ENCODE measurements at regions not wholly inside any gene's neighbourhood (a gene's known extent, or its start where the extent isn't known, plus 50 kb on each side); places are given as distances from the start of the nearest gene placed in this dataset.

DNA sequence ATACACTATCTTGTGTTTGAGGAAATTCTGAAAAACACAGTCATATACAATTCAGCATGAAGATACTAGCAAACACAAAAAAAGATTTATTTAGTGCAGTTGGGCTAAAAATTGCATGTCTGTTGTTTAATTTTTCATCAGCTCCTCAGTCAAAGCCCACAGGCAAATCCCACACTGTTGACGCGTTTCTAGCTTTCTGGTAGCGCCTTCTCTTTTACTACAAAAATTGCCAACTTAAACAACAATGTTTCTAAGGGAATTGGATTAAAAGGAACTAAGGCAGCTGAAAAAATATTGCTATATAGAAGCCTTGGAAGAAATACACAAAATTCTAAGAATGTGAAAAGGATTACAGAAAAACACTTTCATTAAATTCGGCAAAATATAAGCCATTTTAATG lies 196.7 kb upstream of the P2RY1 start:
- Histone ChIP-seq H3K27me3 (ENCODE audit: insufficient read depth, low read length) (no peaks in the 10 kb centered on the region), H3K79me2 (ENCODE audit: insufficient read depth, low read length) (no peaks in the 10 kb centered on the region), H3K4me1 (ENCODE audit: insufficient read depth, low read length) (no peaks in the 10 kb centered on the region), H3K36me3 (ENCODE audit: insufficient read depth, low read length) (no peaks in the 10 kb centered on the region), H4K20me1 (ENCODE audit: insufficient read depth, low read length) (no peaks in the 10 kb centered on the region), H3K27ac (ENCODE audit: low read depth, low read length) (no peak overlapping the region), H3K4me3 (ENCODE audit: insufficient read depth, low read length) (no peak overlapping the region), H3K4me2 (ENCODE audit: insufficient read depth, low read length) (no peak overlapping the region), H2AFZ (ENCODE audit: low read length) (no peak overlapping the region), H3K9me3 (ENCODE audit: low read depth, low read length) (no peaks in the 10 kb centered on the region)
- no peak for DNase-seq (ENCODE audit: insufficient read length, low spot score, missing footprints)
- TF ChIP-seq, protein P1, sequence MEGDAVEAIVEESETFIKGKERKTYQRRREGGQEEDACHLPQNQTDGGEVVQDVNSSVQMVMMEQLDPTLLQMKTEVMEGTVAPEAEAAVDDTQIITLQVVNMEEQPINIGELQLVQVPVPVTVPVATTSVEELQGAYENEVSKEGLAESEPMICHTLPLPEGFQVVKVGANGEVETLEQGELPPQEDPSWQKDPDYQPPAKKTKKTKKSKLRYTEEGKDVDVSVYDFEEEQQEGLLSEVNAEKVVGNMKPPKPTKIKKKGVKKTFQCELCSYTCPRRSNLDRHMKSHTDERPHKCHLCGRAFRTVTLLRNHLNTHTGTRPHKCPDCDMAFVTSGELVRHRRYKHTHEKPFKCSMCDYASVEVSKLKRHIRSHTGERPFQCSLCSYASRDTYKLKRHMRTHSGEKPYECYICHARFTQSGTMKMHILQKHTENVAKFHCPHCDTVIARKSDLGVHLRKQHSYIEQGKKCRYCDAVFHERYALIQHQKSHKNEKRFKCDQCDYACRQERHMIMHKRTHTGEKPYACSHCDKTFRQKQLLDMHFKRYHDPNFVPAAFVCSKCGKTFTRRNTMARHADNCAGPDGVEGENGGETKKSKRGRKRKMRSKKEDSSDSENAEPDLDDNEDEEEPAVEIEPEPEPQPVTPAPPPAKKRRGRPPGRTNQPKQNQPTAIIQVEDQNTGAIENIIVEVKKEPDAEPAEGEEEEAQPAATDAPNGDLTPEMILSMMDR (IDR thresholded peaks at IDR 0.05; ENCODE audit: extremely low read depth, low read depth, low read length): no peak

DNA sequence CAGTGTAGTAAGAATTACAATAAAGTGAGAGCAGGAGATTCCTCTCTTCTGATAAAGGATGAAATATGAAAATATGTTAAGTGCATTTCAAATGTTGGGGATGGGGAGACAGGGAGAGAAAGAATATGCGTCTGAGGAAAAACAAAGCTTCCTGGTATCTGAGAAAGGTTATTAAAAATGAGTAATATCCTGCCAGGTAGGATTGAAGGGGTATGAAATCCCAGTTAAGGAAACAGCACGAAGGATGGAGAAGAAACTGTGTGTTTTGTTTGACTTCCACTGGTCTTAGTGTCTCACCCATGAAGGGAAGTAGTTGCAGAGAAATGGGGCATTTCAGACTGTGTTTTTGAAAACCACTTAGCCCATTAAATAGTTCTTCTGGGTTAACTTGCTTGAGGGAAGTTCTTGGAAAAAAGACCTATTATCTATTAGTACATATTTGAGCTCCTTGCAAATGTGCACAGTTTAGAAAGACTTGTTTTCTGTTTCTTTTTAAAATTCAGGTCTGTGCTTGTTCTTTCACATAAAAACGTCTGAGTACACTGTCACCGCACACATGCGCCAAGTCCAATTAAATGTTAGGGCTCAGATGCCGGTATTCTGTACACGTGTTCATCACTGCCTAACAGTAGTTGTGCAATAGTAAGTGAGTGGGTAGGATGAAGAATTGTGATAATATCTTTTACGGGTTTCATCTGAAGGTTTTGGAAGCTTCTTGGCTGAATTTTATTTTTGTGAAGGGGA lies 196.1 kb upstream of the P2RY1 start:
- no peaks in the 10 kb centered on the region for H3K9me3 ChIP-seq (ENCODE audit: low read depth, low read length)
- no peak overlapping the region for H3K27ac ChIP-seq (ENCODE audit: low read depth, low read length)
- no peaks in the 10 kb centered on the region for H3K4me1 ChIP-seq (ENCODE audit: insufficient read depth, low read length)
- H4K20me1 ChIP-seq (ENCODE audit: insufficient read depth, low read length): no peaks in the 10 kb centered on the region
- H2AFZ ChIP-seq (ENCODE audit: low read length): no peak overlapping the region
- no peak overlapping the region for H3K4me3 ChIP-seq (ENCODE audit: insufficient read depth, low read length)
- H3K4me2 ChIP-seq (ENCODE audit: insufficient read depth, low read length): no peak overlapping the region
- H3K79me2 ChIP-seq (ENCODE audit: insufficient read depth, low read length): no peaks in the 10 kb centered on the region
- TF ChIP-seq, protein P1 (IDR thresholded peaks at IDR 0.05; ENCODE audit: extremely low read depth, low read depth, low read length): no peak
- H3K36me3 ChIP-seq (ENCODE audit: insufficient read depth, low read length): no peaks in the 10 kb centered on the region
- no peaks in the 10 kb centered on the region for H3K27me3 ChIP-seq (ENCODE audit: insufficient read depth, low read length)
- no peak for DNase-seq (ENCODE audit: insufficient read length, low spot score, missing footprints)

DNA sequence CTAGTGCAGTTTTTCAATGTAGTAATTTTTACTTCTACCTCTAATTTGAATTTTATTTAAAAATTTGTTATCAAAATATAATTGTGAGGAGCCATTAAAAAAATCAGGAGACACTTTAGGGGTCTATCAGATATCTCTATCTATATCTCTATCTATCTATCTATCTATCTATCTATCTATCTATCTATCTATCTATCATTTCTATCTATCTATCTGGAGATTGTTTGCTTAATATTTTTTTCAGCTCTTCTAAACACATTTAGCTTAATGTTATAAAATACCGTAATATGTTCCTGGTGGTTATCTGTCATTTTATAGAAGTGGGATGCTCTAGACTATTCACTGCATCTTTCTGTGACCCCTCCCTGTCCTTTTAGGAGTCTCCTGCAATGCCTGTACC lies 193.7 kb upstream of the P2RY1 start:
- no peaks in the 10 kb centered on the region for H3K27me3 ChIP-seq (ENCODE audit: insufficient read depth, low read length)
- no peak overlapping the region for H3K27ac ChIP-seq (ENCODE audit: low read depth, low read length)
- H3K4me2 ChIP-seq (ENCODE audit: insufficient read depth, low read length): no peak overlapping the region
- H4K20me1 ChIP-seq (ENCODE audit: insufficient read depth, low read length): no peaks in the 10 kb centered on the region
- H3K36me3 ChIP-seq (ENCODE audit: insufficient read depth, low read length): no peaks in the 10 kb centered on the region
- TF ChIP-seq, protein P1 (IDR thresholded peaks at IDR 0.05; ENCODE audit: extremely low read depth, low read depth, low read length): no peak
- H3K79me2 ChIP-seq (ENCODE audit: insufficient read depth, low read length): no peaks in the 10 kb centered on the region
- no peak for DNase-seq (ENCODE audit: insufficient read length, low spot score, missing footprints)
- H2AFZ ChIP-seq (ENCODE audit: low read length): no peak overlapping the region
- H3K4me3 ChIP-seq (ENCODE audit: insufficient read depth, low read length): no peak overlapping the region
- H3K4me1 ChIP-seq (ENCODE audit: insufficient read depth, low read length): no peaks in the 10 kb centered on the region
- H3K9me3 ChIP-seq (ENCODE audit: low read depth, low read length): no peaks in the 10 kb centered on the region

DNA sequence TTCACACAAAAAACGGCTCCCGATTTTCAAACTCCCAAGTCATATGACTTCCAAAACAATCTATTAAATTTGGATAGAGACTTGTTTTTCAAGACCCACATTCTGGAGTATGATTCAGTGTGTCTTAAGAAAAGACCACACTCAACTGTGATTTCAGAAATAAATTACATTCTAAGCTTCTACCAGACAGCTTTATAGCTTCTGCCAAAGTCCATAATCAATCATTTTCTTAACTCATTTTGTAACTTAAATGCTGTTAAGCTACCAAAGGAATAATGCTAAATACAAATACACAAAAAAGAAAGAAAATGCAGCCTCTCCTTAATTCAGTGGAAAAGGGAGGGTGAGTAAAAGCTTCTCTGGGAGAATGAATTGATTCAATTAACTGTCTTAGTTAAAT lies 192.3 kb upstream of the P2RY1 start:
- Histone ChIP-seq H3K4me3 (ENCODE audit: insufficient read depth, low read length) (no peak overlapping the region), H3K9me3 (ENCODE audit: low read depth, low read length) (no peaks in the 10 kb centered on the region), H4K20me1 (ENCODE audit: insufficient read depth, low read length) (no peaks in the 10 kb centered on the region), H3K36me3 (ENCODE audit: insufficient read depth, low read length) (no peaks in the 10 kb centered on the region), H3K27me3 (ENCODE audit: insufficient read depth, low read length) (no peaks in the 10 kb centered on the region), H3K4me2 (ENCODE audit: insufficient read depth, low read length) (no peak overlapping the region), H3K79me2 (ENCODE audit: insufficient read depth, low read length) (no peaks in the 10 kb centered on the region), H2AFZ (ENCODE audit: low read length) (no peak overlapping the region), H3K4me1 (ENCODE audit: insufficient read depth, low read length) (no peaks in the 10 kb centered on the region), H3K27ac (ENCODE audit: low read depth, low read length) (no peak overlapping the region)
- TF ChIP-seq, protein P1 (IDR thresholded peaks at IDR 0.05; ENCODE audit: extremely low read depth, low read depth, low read length): no peak
- no peak for DNase-seq (ENCODE audit: insufficient read length, low spot score, missing footprints)

All from osteoblast (primary cell).